GM10248 (cell line): ENCODE measurements at regions not wholly inside any gene's neighbourhood (a gene's known extent, or its start where the extent isn't known, plus 50 kb on each side); places are given as distances from the start of the nearest gene placed in this dataset.

Experiments used
- CTCF ChIA-PET: fragments of 300-600 bp; sonication (Branson Sonifier 250); formaldehyde crosslinking; extraction: SDS; loops from one replicate; lab custom pipeline; 2021; ENCODE audit warnings: antibody characterized with exemption; lab: Yijun Ruan, JAX
- POLR2A ChIA-PET: fragments of 350-650 bp; sonication (Branson Sonifier 250); formaldehyde crosslinking; extraction: SDS; loops from one replicate; lab custom pipeline; 2020; ENCODE audit warnings: antibody characterized with exemption; lab: Yijun Ruan, JAX
- DNase-seq: peaks from one replicate; pipeline ENCODE4 v3.0.0; 2012; ENCODE audit errors: extremely low spot score
- TF ChIP-seq, protein P1 (sequence below): IDR thresholded peaks from 2 replicates; pipeline ENCODE4 v1.5.1; 2012; ENCODE audit warnings: mild to moderate bottlenecking, low read depth; ENCODE audit errors: extremely low read depth, missing control alignments, control extremely low read depth

DNA sequence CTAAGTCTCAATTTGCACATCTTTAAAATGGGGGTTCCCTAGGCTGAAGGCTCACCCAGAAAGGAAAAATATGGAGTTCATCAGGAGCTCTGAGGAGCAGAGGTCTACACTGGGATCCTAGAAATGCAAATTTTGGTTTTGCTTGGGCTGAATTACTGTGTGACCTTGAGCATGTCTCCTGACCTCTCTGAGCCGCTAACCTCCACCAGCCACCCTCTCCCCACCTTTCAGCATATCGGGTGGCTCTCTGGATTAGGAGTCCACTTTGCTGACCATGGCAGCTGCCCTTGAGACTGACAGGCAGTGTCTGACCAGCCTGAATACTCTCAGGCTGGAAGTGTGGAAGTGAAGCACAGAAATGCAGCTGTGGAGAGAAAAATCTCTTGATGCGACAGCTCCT, 165.9 kb upstream of the LRFN2 start:
- TF ChIP-seq, protein P1, sequence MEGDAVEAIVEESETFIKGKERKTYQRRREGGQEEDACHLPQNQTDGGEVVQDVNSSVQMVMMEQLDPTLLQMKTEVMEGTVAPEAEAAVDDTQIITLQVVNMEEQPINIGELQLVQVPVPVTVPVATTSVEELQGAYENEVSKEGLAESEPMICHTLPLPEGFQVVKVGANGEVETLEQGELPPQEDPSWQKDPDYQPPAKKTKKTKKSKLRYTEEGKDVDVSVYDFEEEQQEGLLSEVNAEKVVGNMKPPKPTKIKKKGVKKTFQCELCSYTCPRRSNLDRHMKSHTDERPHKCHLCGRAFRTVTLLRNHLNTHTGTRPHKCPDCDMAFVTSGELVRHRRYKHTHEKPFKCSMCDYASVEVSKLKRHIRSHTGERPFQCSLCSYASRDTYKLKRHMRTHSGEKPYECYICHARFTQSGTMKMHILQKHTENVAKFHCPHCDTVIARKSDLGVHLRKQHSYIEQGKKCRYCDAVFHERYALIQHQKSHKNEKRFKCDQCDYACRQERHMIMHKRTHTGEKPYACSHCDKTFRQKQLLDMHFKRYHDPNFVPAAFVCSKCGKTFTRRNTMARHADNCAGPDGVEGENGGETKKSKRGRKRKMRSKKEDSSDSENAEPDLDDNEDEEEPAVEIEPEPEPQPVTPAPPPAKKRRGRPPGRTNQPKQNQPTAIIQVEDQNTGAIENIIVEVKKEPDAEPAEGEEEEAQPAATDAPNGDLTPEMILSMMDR = no peak
- ChIA-PET CTCF (no interaction called here), POLR2A (no interaction called here)
- DNase-seq = no peak

DNA sequence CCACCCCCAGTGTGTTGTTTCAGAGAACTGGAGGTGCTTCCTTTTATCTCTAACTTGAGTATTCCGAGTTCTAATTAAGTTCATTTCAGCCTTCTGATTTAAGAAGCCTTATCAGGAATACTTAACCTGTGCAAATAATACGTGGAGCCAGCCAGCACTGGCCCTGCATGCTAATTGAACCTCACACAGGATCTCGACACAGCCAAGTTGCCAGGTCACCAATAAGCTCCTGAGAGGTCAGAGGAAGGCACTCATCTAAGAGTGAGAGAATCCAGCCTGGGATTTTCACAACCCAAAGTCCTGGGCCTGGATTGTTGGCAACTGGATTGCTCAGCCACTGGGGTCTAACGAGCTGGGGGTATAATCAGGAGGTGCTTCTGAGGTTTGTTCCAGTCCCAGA, 157.7 kb upstream of the LRFN2 start:
- CTCF ChIA-PET = no interaction called here
- no peak for DNase-seq
- TF ChIP-seq, protein P1 = no peak
- POLR2A ChIA-PET = no interaction called here

DNA sequence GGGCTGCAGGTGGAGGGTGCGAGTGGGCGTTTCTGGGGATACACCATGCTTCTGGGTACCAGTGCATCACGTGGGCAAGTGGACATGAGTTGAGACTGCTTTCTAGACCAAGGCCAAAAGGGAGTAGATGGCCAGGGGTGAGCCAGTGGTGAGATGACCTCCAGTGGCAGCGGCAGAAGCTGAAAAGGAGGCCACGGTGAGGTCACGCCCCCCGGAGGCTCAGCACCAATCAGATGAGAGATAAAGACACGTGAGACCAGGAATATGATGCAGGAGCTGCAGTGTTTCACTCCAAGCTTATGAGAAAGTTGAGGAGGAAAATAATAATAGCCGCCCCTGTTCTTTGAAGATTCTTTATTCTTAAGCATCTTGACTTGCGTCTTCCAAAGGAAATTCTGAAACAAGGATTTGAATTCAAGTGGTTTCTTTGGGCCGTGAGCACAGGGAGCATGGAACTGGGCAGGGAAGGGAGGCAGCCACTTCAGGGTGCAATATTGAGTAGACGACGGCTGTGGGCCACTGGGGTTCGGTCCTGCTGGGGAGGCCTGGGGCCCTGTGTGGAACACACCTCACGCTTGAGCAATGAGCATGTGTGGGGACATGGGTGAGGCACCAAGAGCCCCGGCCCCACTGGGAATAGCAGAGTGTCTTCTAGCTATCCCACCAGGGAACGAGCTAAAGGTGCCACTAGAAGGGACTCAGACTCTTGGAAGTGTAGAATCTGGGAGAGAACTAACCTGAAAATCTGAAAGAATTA, 156.7 kb upstream of the LRFN2 start:
- no peak for DNase-seq
- POLR2A ChIA-PET = no interaction called here
- CTCF ChIA-PET = no interaction called here
- TF ChIP-seq, protein P1 = no peak

DNA sequence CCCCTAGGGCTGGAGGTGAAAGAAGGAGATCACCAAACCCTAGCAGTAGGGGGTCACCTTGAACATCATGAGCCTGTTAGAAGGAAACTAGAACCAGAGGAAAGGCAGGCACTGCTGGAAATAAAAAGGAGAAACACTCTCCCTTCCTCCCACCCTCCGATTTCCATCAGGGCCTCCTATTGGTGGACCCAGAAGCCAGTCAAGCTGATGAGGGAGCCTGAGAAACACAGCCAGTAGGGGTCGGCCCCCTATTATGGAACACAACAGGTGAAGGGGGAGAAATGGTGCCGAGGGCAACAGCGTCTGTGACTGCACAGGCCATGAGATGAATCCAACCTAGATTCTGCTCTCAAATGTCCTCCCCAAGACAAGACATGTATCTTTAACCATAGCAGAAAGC, 156.1 kb upstream of the LRFN2 start:
- CTCF ChIA-PET = no interaction called here
- DNase-seq = no peak
- TF ChIP-seq, protein P1 = no peak
- POLR2A ChIA-PET = no interaction called here

DNA sequence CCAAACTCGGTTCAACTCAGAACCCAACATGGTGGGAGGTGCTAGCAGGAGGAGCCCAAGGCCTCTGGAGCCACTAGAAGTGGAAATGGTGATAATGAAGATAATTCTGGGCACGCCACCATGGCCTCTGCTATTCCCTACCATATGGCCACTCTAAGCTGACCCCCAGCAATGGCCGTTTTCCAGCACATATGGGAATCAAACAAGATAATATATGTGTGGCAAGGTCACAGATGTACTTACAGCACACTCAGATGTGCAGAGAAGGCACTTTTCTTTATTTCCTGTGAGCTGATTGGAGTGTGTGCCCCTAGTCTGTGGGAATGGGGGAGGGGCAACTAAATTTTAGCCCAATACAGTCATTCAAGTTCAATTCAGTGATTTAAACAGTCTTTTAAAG, 153.4 kb upstream of the LRFN2 start:
- CTCF ChIA-PET = no interaction called here
- TF ChIP-seq, protein P1 = no peak
- no peak for DNase-seq
- POLR2A ChIA-PET = no interaction called here

DNA sequence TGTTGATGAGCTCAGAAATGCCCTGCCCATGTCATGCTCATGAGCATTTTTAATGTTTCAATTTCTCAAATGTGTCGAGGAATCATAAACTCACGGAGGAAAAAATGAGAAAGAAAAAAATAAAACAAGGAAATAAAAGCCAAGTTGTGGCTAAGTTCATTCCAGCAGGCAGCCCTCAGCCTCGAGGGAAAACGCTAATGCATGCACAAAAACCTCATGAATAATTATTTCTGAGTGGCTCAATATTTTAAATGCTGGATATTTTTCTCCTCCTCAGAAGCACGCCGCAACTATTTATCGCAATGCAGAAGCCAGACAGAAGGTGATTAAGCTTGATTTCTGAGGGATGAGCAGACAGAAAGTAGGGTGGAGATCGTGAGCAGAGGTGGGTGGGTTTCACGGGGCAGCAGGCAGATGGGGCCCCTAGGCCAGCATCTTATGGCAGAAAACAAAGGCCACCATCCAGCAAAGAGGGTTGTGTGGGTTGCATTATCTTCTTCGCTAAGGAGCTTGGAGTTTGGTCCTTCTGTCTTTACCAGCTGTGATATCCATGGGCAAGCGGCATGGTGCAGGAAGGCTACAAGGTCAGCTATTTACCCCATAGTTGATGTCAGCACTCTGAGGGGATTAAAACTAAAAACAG, 151.5 kb upstream of the LRFN2 start:
- CTCF ChIA-PET = interaction anchor here (2.1 kb wide), 1 partner anchor 10 kb away, joined by 9 read pairs; no protein-coding TSS in a partner anchor

More for the DNA sequence above, 151.5 kb upstream of the LRFN2 start:
- no peak for DNase-seq
- TF ChIP-seq, protein P1 = no peak
- POLR2A ChIA-PET = no interaction called here
